Naive thymus-derived CD4-positive, alpha-beta T cell (primary cell): ENCODE measurements at regions not wholly inside any gene's neighbourhood (a gene's known extent, or its start where the extent isn't known, plus 50 kb on each side); places are given as distances from the start of the nearest gene placed in this dataset.
"Not testable (repeated sequence)": the region's sequence is repeated elsewhere in the genome, so short reads cannot be mapped to it uniquely, and the experiment has no call there.

Experiments
- ATAC-seq: fragments of 150-1000 bp; cut with Tn5 transposase; 2 replicates; pipeline ENCODE4 v1.10.0; 2021; ENCODE audit warnings: mild to moderate bottlenecking, moderate library complexity
- CTCF ChIA-PET: fragments of 350-600 bp; sonication (Branson Sonifier 250); formaldehyde crosslinking; loops from one replicate; lab custom pipeline; 2021; ENCODE audit warnings: antibody characterized with exemption; lab: Charles Lee
- POLR2A ChIA-PET: fragments of 350-600 bp; sonication (Branson Sonifier 250); formaldehyde crosslinking; loops from one replicate; lab custom pipeline; 2021; ENCODE audit warnings: antibody characterized with exemption, inconsistent platforms; lab: Charles Lee
- DNase-seq, 9 donors: peaks; one replicate each; pipeline versions ENCODE4 v3.0.0 to v3.0.0-alpha.2; 2020 to 2022; ENCODE audit warnings: mixed read lengths in 1 of 9
- H3K27ac ChIP-seq: one replicate; pipeline ENCODE4 v1.7.0; 2013; ENCODE audit warnings: mild to moderate bottlenecking, low read depth, low read length, moderate library complexity
- H3K27me3 ChIP-seq, 2 donors: one replicate each; pipeline ENCODE4 v1.7.0; 2013; ENCODE audit warnings: low read length in 2 of 2, mild to moderate bottlenecking in 2 of 2, moderate library complexity in 2 of 2; ENCODE audit not compliant: control insufficient read depth in 2 of 2, insufficient read depth in 2 of 2
- H3K36me3 ChIP-seq, 3 experiments: 1 replicate in 2 of 3; 2 replicates in 1 of 3; pipeline ENCODE4 v1.7.0; 2013; ENCODE audit warnings: low read length in 3 of 3, mild to moderate bottlenecking in 3 of 3, moderate library complexity in 1 of 3; ENCODE audit not compliant: insufficient read depth in 3 of 3, control insufficient read depth in 2 of 3
- H3K4me1 ChIP-seq, 2 donors: one replicate each; pipeline ENCODE4 v1.7.0; 2013; ENCODE audit warnings: low read length in 2 of 2, mild to moderate bottlenecking in 2 of 2, moderate library complexity in 1 of 2; ENCODE audit not compliant: control insufficient read depth in 2 of 2, insufficient read depth in 2 of 2
- H3K4me3 ChIP-seq: 2 replicates; pipeline ENCODE4 v1.7.0; 2013; ENCODE audit warnings: mild to moderate bottlenecking, low read length
- H3K9me3 ChIP-seq, 3 experiments: 1 replicate in 2 of 3; 2 replicates in 1 of 3; pipeline ENCODE4 v1.7.0; 2013; ENCODE audit warnings: low read length in 3 of 3; ENCODE audit not compliant: control insufficient read depth in 2 of 3
- H3K27ac Mint-ChIP-seq, 9 donors: one replicate each; pipeline ENCODE4 v1.8.0; 2020 to 2022; ENCODE audit warnings: mixed read lengths in 9 of 9, mild to moderate bottlenecking in 8 of 9, moderate library complexity in 5 of 9, inconsistent platforms in 2 of 9
- H3K27me3 Mint-ChIP-seq, 5 donors: one replicate each; pipeline ENCODE4 v1.8.0; 2021 to 2022; ENCODE audit warnings: mixed read lengths in 5 of 5, mild to moderate bottlenecking in 1 of 5
- H3K36me3 Mint-ChIP-seq, 5 donors: one replicate each; pipeline ENCODE4 v1.8.0; 2020 to 2022; ENCODE audit warnings: mixed read lengths in 5 of 5, mild to moderate bottlenecking in 3 of 5, inconsistent platforms in 1 of 5
- H3K4me1 Mint-ChIP-seq, 7 donors: one replicate each; pipeline ENCODE4 v1.8.0; 2020 to 2022; ENCODE audit warnings: mixed read lengths in 7 of 7, mild to moderate bottlenecking in 3 of 7, inconsistent platforms in 1 of 7
- H3K4me3 Mint-ChIP-seq, 10 donors: one replicate each; pipeline ENCODE4 v1.8.0; 2020 to 2022; ENCODE audit warnings: mild to moderate bottlenecking in 10 of 10, mixed read lengths in 10 of 10, moderate library complexity in 6 of 10, inconsistent platforms in 2 of 10
- H3K9me3 Mint-ChIP-seq, 11 donors: one replicate each; pipeline ENCODE4 v1.8.0; 2020 to 2022; ENCODE audit warnings: mixed read lengths in 11 of 11, mild to moderate bottlenecking in 4 of 11, inconsistent platforms in 1 of 11, moderate library complexity in 1 of 11
- intact Hi-C, 2 donors: fragments of 100-400 bp; cut with micrococcal nuclease; formaldehyde crosslinking; loops; one replicate each; pipeline ENCODE4 v1.15.1; 2023

- peaks cover 0 to 10% (median 3%) of the 10 kb centered on the region in 3 experiments for H3K9me3 ChIP-seq
- intact Hi-C loops, result no loop called here
- H3K27ac ChIP-seq, result no peak overlapping the region
- no peaks in the 10 kb centered on the region for H3K27me3 ChIP-seq
- DNase-seq (no peak), ATAC-seq (no peak)
- ChIA-PET CTCF (no interaction called here), POLR2A (no interaction called here)
- no peaks in the 10 kb centered on the region for H3K4me1 ChIP-seq
- Mint-ChIP-seq H3K9me3 (peaks cover 12 to 55% (median 28%) of the 10 kb centered on the region in 11 donors), H3K27ac (no peak overlapping the region), H3K4me3 (no peak overlapping the region), H3K27me3 (no peaks in the 10 kb centered on the region), H3K4me1 (no peaks in the 10 kb centered on the region), H3K36me3 (peaks cover 0 to 7% (median 0%) of the 10 kb centered on the region in 5 donors)
- no peaks in the 10 kb centered on the region for H3K36me3 ChIP-seq
- H3K4me3 ChIP-seq, result no peak overlapping the region
Observed at GRCh38 chr3:20484126-20484525, 298.1 kb upstream of the SGO1 start.

- Mint-ChIP-seq H3K27ac (no peak overlapping the region), H3K4me1 (no peaks in the 10 kb centered on the region), H3K4me3 (no peak overlapping the region)
Observed at GRCh38 chr3:20482350-20482749, 296.3 kb upstream of the SGO1 start.

GRCh38 chr3:20480786-20481365 lies 294.9 kb upstream of the SGO1 start:
- POLR2A ChIA-PET, result no interaction called here
- Mint-ChIP-seq H3K36me3 (peaks cover 0 to 7% (median 0%) of the 10 kb centered on the region in 5 donors), H3K27ac (peak overlapping the region in 1 of 9 donors; percentile 36), H3K4me3 (no peak overlapping the region), H3K9me3 (peaks cover 10 to 46% (median 28%) of the 10 kb centered on the region in 11 donors), H3K4me1 (no peaks in the 10 kb centered on the region), H3K27me3 (no peaks in the 10 kb centered on the region)
- CTCF ChIA-PET, result no interaction called here
- DNase-seq, result no peak
- Histone ChIP-seq H3K36me3 (no peaks in the 10 kb centered on the region), H3K4me1 (no peaks in the 10 kb centered on the region), H3K4me3 (no peak overlapping the region), H3K27ac (no peak overlapping the region), H3K9me3 (peaks cover 0 to 10% (median 3%) of the 10 kb centered on the region in 3 experiments), H3K27me3 (no peaks in the 10 kb centered on the region)
- intact Hi-C loops, result no loop called here
- ATAC-seq, result no peak

More at GRCh38 chr3:20482350-20482749, 296.3 kb upstream of the SGO1 start:
- Mint-ChIP-seq H3K27me3 (no peaks in the 10 kb centered on the region), H3K36me3 (peaks cover 0 to 7% (median 0%) of the 10 kb centered on the region in 5 donors), H3K9me3 (peaks cover 12 to 55% (median 28%) of the 10 kb centered on the region in 11 donors)
- CTCF ChIA-PET, result no interaction called here
- Histone ChIP-seq H3K9me3 (peaks cover 0 to 10% (median 3%) of the 10 kb centered on the region in 3 experiments), H3K27ac (no peak overlapping the region), H3K4me3 (no peak overlapping the region), H3K36me3 (no peaks in the 10 kb centered on the region), H3K4me1 (no peaks in the 10 kb centered on the region), H3K27me3 (no peaks in the 10 kb centered on the region)
- POLR2A ChIA-PET, result no interaction called here
- ATAC-seq (no peak), DNase-seq (no peak)
- intact Hi-C loops, result no loop called here

GRCh38 chr3:20478436-20478835 lies 292.4 kb upstream of the SGO1 start:
- H3K4me1 Mint-ChIP-seq, result no peaks in the 10 kb centered on the region
- intact Hi-C loops, result no loop called here
- H3K4me3 Mint-ChIP-seq, result no peak overlapping the region
- no peaks in the 10 kb centered on the region for H3K27me3 Mint-ChIP-seq
- DNase-seq (no peak), ATAC-seq (no peak)
- peaks cover 6 to 30% (median 19%) of the 10 kb centered on the region in 11 donors for H3K9me3 Mint-ChIP-seq
- CTCF ChIA-PET, result no interaction called here
- no peak overlapping the region for H3K27ac Mint-ChIP-seq
- H3K36me3 Mint-ChIP-seq, result peaks cover 0 to 5% (median 0%) of the 10 kb centered on the region in 5 donors
- H3K36me3 ChIP-seq, result no peaks in the 10 kb centered on the region
- no peak overlapping the region for H3K27ac ChIP-seq
- POLR2A ChIA-PET, result no interaction called here
- H3K4me1 ChIP-seq, result no peaks in the 10 kb centered on the region
- H3K9me3 ChIP-seq, result peaks cover 0 to 7% (median under 1%) of the 10 kb centered on the region in 3 experiments
- no peaks in the 10 kb centered on the region for H3K27me3 ChIP-seq
- no peak overlapping the region for H3K4me3 ChIP-seq

- ATAC-seq, result not testable (repeated sequence)
Observed at GRCh38 chr3:20464237-20464636, 278.2 kb upstream of the SGO1 start.

GRCh38 chr3:20462723-20463122 lies 276.7 kb upstream of the SGO1 start:
- DNase-seq (no peak), ATAC-seq (no peak)
- Histone ChIP-seq H3K27me3 (no peaks in the 10 kb centered on the region), H3K4me3 (no peak overlapping the region), H3K36me3 (no peaks in the 10 kb centered on the region), H3K9me3 (peaks cover 0 to 3% (median 0%) of the 10 kb centered on the region in 3 experiments), H3K27ac (no peak overlapping the region), H3K4me1 (no peaks in the 10 kb centered on the region)
- no peaks in the 10 kb centered on the region for H3K4me1 Mint-ChIP-seq
- H3K4me3 Mint-ChIP-seq, result no peak overlapping the region
- ChIA-PET CTCF (no interaction called here), POLR2A (no interaction called here)
- no peak overlapping the region for H3K27ac Mint-ChIP-seq
- intact Hi-C loops, result no loop called here
- H3K27me3 Mint-ChIP-seq, result no peaks in the 10 kb centered on the region
- H3K9me3 Mint-ChIP-seq, result peaks cover 6 to 61% (median 26%) of the 10 kb centered on the region in 11 donors
- H3K36me3 Mint-ChIP-seq, result peaks cover 0 to 5% (median 2%) of the 10 kb centered on the region in 5 donors

More at GRCh38 chr3:20464237-20464636, 278.2 kb upstream of the SGO1 start:
- H3K27ac Mint-ChIP-seq, H3K4me1 Mint-ChIP-seq, H3K4me1 ChIP-seq, CTCF ChIA-PET, H3K4me3 ChIP-seq, intact Hi-C loops, H3K27ac ChIP-seq, H3K27me3 Mint-ChIP-seq, POLR2A ChIA-PET, H3K36me3 ChIP-seq, DNase-seq, H3K9me3 ChIP-seq, H3K27me3 ChIP-seq, H3K4me3 Mint-ChIP-seq: not testable (repeated sequence)
- H3K9me3 Mint-ChIP-seq, result peaks cover 13 to 61% (median 26%) of the 10 kb centered on the region in 11 donors
- peaks cover 0 to 12% (median 0%) of the 10 kb centered on the region in 5 donors for H3K36me3 Mint-ChIP-seq

GRCh38 chr3:20462226-20462625 lies 276.2 kb upstream of the SGO1 start:
- Mint-ChIP-seq H3K27ac (no peak overlapping the region), H3K9me3 (peaks cover 8 to 62% (median 26%) of the 10 kb centered on the region in 11 donors), H3K4me3 (no peak overlapping the region), H3K27me3 (no peaks in the 10 kb centered on the region), H3K4me1 (no peaks in the 10 kb centered on the region), H3K36me3 (peaks cover 0 to 7% (median 5%) of the 10 kb centered on the region in 5 donors)
- H3K27me3 ChIP-seq, result no peaks in the 10 kb centered on the region
- no peak for DNase-seq
- no peak for ATAC-seq
- H3K4me1 ChIP-seq, result no peaks in the 10 kb centered on the region
- H3K27ac ChIP-seq, result no peak overlapping the region
- H3K9me3 ChIP-seq, result peaks cover 0 to 6% (median 0%) of the 10 kb centered on the region in 3 experiments
- ChIA-PET POLR2A (no interaction called here), CTCF (no interaction called here)
- no peak overlapping the region for H3K4me3 ChIP-seq
- H3K36me3 ChIP-seq, result no peaks in the 10 kb centered on the region
- intact Hi-C loops, result no loop called here
